ENCODE measurements at regions not wholly inside any gene's neighbourhood (a gene's known extent, or its start where the extent isn't known, plus 50 kb on each side); places are given as distances from the start of the nearest gene placed in this dataset.

DNA sequence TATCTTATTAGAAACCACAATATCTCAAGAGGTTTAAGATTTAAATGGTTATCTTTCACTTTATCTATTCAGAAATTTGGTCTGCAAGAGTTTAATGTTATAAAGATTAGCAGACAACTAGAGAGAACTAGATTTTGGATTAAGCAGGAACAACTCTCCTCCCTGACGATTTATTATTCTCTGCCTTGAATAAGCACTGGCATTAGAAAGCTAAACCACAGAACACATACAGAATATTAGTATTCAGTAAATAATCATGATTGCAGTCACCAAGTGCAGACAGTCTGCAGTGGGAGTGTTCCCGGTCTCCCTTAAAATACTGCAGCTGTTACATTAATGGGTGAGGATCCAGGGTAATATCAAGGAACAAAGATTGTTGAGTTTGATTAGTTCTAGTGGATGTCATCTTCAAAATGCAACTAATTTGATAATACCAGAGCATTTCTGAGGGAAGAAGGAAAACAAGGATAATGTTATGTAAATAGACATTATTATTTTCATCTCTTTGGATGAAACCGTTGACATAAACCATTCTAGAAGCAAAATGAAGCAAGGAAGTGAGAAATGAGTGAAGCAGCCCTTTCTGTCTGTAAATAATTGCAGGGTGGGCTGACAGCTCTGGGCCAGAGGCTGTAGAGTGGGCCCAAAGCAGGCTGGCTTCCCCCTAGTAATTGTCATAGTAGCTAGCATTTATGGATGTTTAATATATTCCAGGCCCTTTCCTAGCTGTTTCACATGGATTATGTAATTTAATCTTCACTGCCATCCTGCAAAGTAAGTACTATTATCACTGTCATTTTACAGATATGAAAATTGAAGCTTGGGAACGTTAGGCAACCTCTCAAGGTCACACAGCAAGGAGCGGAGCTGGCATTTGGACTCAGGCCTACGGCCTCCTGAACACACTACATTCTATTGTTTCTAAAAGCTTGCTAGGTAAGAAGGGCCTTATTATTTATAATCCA lies 79.4 kb downstream of the DYRK2 start:
- no peaks in the 10 kb centered on the region for H3K27me3 ChIP-seq (ENCODE audit: insufficient read depth, low read length)
- H3K4me1 ChIP-seq (ENCODE audit: insufficient read depth, low read length): no peaks in the 10 kb centered on the region
- Mint-ChIP-seq H3K4me1 (ENCODE audit: low read depth, unreplicated experiment) (no peaks in the 10 kb centered on the region), H3K9me3 (ENCODE audit: unreplicated experiment) (no peaks in the 10 kb centered on the region), H3K27ac (ENCODE audit: unreplicated experiment) (no peak overlapping the region), H3K27me3 (ENCODE audit: low read depth, unreplicated experiment) (no peaks in the 10 kb centered on the region), H3K36me3 (ENCODE audit: low read depth, unreplicated experiment) (no peaks in the 10 kb centered on the region), H3K4me3 (ENCODE audit: unreplicated experiment) (no peak overlapping the region)
- no peak overlapping the region for H3K4me3 ChIP-seq (ENCODE audit: insufficient read depth, low read depth, low read length)
- H3K9ac ChIP-seq (ENCODE audit: low read length): no peak overlapping the region
- H3K4me2 ChIP-seq (ENCODE audit: low read length): no peak overlapping the region
- TF ChIP-seq, protein P1, sequence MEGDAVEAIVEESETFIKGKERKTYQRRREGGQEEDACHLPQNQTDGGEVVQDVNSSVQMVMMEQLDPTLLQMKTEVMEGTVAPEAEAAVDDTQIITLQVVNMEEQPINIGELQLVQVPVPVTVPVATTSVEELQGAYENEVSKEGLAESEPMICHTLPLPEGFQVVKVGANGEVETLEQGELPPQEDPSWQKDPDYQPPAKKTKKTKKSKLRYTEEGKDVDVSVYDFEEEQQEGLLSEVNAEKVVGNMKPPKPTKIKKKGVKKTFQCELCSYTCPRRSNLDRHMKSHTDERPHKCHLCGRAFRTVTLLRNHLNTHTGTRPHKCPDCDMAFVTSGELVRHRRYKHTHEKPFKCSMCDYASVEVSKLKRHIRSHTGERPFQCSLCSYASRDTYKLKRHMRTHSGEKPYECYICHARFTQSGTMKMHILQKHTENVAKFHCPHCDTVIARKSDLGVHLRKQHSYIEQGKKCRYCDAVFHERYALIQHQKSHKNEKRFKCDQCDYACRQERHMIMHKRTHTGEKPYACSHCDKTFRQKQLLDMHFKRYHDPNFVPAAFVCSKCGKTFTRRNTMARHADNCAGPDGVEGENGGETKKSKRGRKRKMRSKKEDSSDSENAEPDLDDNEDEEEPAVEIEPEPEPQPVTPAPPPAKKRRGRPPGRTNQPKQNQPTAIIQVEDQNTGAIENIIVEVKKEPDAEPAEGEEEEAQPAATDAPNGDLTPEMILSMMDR (IDR thresholded peaks at IDR 0.05; ENCODE audit: insufficient read depth, low read depth, low read length): no peak
- TF ChIP-seq EZH2 (IDR thresholded peaks at IDR 0.05; ENCODE audit: insufficient read depth, low read length): no peak
- H3K9me3 ChIP-seq (ENCODE audit: insufficient read depth, low read depth, low read length): no peaks in the 10 kb centered on the region
- FAIRE-seq (no peak), DNase-seq (ENCODE audit: low read depth) (no peak)
- no peak overlapping the region for H3K27ac ChIP-seq (ENCODE audit: low read depth, low read length)
- no peaks in the 10 kb centered on the region for H4K20me1 ChIP-seq (ENCODE audit: insufficient read depth, low read length)
- H3K79me2 ChIP-seq (ENCODE audit: insufficient read depth, low read length): no peaks in the 10 kb centered on the region
- no peak overlapping the region for H2AFZ ChIP-seq (ENCODE audit: low read depth, low read length)
- H3K36me3 ChIP-seq (ENCODE audit: insufficient read depth, low read length): no peaks in the 10 kb centered on the region

DNA sequence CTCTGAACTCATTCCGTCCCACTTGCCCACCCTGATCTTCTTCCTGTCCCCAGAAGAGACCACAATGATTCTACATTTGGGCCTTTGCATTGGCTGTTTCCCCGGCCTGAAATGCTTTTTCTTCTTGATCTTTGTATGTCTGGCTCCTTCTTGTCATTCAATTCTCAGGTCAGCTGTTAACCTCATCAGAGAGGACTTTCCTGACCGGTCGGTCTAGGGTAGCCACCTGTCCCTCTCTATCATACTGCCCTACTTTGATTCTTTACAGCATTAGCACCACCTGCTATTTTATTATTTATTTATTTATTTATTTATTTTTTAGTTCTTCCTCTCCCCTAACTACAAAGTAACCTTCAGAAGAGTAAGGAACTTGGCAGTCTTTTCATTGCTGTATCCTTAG lies 84.3 kb downstream of the DYRK2 start:
- H3K4me1 Mint-ChIP-seq (ENCODE audit: low read depth, unreplicated experiment): no peaks in the 10 kb centered on the region
- H3K4me3 Mint-ChIP-seq (ENCODE audit: unreplicated experiment): no peak overlapping the region
- H3K36me3 Mint-ChIP-seq (ENCODE audit: low read depth, unreplicated experiment): no peaks in the 10 kb centered on the region
- Histone ChIP-seq H3K9ac (ENCODE audit: low read length) (no peak overlapping the region), H3K4me1 (ENCODE audit: insufficient read depth, low read length) (no peaks in the 10 kb centered on the region), H4K20me1 (ENCODE audit: insufficient read depth, low read length) (no peaks in the 10 kb centered on the region), H3K79me2 (ENCODE audit: insufficient read depth, low read length) (no peaks in the 10 kb centered on the region), H2AFZ (ENCODE audit: low read depth, low read length) (no peak overlapping the region), H3K27ac (ENCODE audit: low read depth, low read length) (no peak overlapping the region), H3K27me3 (ENCODE audit: insufficient read depth, low read length) (no peaks in the 10 kb centered on the region), H3K36me3 (ENCODE audit: insufficient read depth, low read length) (no peaks in the 10 kb centered on the region), H3K4me3 (ENCODE audit: insufficient read depth, low read depth, low read length) (no peak overlapping the region), H3K9me3 (ENCODE audit: insufficient read depth, low read depth, low read length) (no peaks in the 10 kb centered on the region), H3K4me2 (ENCODE audit: low read length) (no peak overlapping the region)
- TF ChIP-seq EZH2 (IDR thresholded peaks at IDR 0.05; ENCODE audit: insufficient read depth, low read length): no peak
- TF ChIP-seq, protein P1 (IDR thresholded peaks at IDR 0.05; ENCODE audit: insufficient read depth, low read depth, low read length): no peak
- H3K9me3 Mint-ChIP-seq (ENCODE audit: unreplicated experiment): no peaks in the 10 kb centered on the region
- no peak for FAIRE-seq
- no peak for DNase-seq (ENCODE audit: low read depth)
- H3K27ac Mint-ChIP-seq (ENCODE audit: unreplicated experiment): no peak overlapping the region
- H3K27me3 Mint-ChIP-seq (ENCODE audit: low read depth, unreplicated experiment): peaks cover 2% of the 10 kb centered on the region

DNA sequence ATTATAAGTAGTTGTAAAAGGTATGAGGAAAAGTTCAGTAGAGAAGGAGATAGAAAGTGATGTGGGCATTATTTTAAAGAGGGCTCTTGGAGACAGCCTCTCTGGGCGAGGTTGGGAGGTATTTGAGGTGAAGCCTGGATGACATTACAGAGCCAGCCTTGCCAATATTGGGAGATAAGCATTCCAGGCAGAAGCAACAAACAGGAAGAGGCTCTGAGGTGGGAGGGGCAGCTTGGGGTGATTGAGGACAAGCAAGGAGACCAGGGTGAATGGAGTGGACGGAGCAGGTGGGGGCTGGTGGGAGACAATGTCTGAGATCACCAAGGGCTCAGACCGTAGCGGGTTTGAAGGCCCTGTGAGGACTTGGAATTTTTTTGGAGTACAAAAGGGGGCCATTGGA lies 87.3 kb downstream of the DYRK2 start:
- H3K4me1 Mint-ChIP-seq (ENCODE audit: low read depth, unreplicated experiment): no peaks in the 10 kb centered on the region
- no peaks in the 10 kb centered on the region for H4K20me1 ChIP-seq (ENCODE audit: insufficient read depth, low read length)
- no peak overlapping the region for H3K27ac ChIP-seq (ENCODE audit: low read depth, low read length)
- H2AFZ ChIP-seq (ENCODE audit: low read depth, low read length): no peak overlapping the region
- peaks cover 4% of the 10 kb centered on the region for H3K4me1 ChIP-seq (ENCODE audit: insufficient read depth, low read length)
- H3K27ac Mint-ChIP-seq (ENCODE audit: unreplicated experiment): no peak overlapping the region
- no peak overlapping the region for H3K4me2 ChIP-seq (ENCODE audit: low read length)
- H3K79me2 ChIP-seq (ENCODE audit: insufficient read depth, low read length): no peaks in the 10 kb centered on the region
- no peaks in the 10 kb centered on the region for H3K27me3 ChIP-seq (ENCODE audit: insufficient read depth, low read length)
- no peaks in the 10 kb centered on the region for H3K36me3 ChIP-seq (ENCODE audit: insufficient read depth, low read length)
- no peak for DNase-seq (ENCODE audit: low read depth)
- peaks cover 2% of the 10 kb centered on the region for H3K27me3 Mint-ChIP-seq (ENCODE audit: low read depth, unreplicated experiment)
- no peaks in the 10 kb centered on the region for H3K36me3 Mint-ChIP-seq (ENCODE audit: low read depth, unreplicated experiment)
- no peak overlapping the region for H3K4me3 ChIP-seq (ENCODE audit: insufficient read depth, low read depth, low read length)
- no peaks in the 10 kb centered on the region for H3K9me3 Mint-ChIP-seq (ENCODE audit: unreplicated experiment)
- no peak overlapping the region for H3K9ac ChIP-seq (ENCODE audit: low read length)
- no peak overlapping the region for H3K4me3 Mint-ChIP-seq (ENCODE audit: unreplicated experiment)
- no peaks in the 10 kb centered on the region for H3K9me3 ChIP-seq (ENCODE audit: insufficient read depth, low read depth, low read length)
- no peak for FAIRE-seq
- TF ChIP-seq, protein P1 (IDR thresholded peaks at IDR 0.05; ENCODE audit: insufficient read depth, low read depth, low read length): no peak
- TF ChIP-seq EZH2 (IDR thresholded peaks at IDR 0.05; ENCODE audit: insufficient read depth, low read length): no peak
